ENCODE measurements at regions not wholly inside any gene's neighbourhood (a gene's known extent, or its start where the extent isn't known, plus 50 kb on each side); places are given as distances from the start of the nearest gene placed in this dataset.

- DNase-seq: no peak
Measured at GRCh38 chr14:45308745-45309397, 55.9 kb upstream of the MIS18BP1 start.

Measured in hematopoietic multipotent progenitor cell treated with erythropoietin and hydrocortisone succinate and interleukin-3 and kit ligand, for 4 days (in vitro differentiated cells).